Heart left ventricle (tissue), 16 donors: ENCODE measurements at regions not wholly inside any gene's neighbourhood (a gene's known extent, or its start where the extent isn't known, plus 50 kb on each side); places are given as distances from the start of the nearest gene placed in this dataset.

Source experiments
- ATAC-seq, 4 donors: fragments of 200-7000 bp; cut with Tn5 transposase; one replicate each; pipeline ENCODE4 v1.9.1; 2020 to 2022; ENCODE audit warnings: moderate library complexity in 4 of 4, mild to moderate bottlenecking in 3 of 4, moderate number of reproducible peaks in 1 of 4
- DNase-seq, 5 donors: peaks; one replicate each; pipeline ENCODE4 v3.0.0-alpha.2; 2020
- H3K27ac ChIP-seq, 12 donors: fragments of 200-600 bp; sonication (generic) in 4 of 12; one replicate each; pipeline versions ENCODE4 v1.5.0 to v1.8.0; 2016 to 2022; ENCODE audit warnings: mild to moderate bottlenecking in 2 of 12
- H3K27me3 ChIP-seq, 9 donors: fragments of 200-600 bp; sonication (generic) in 2 of 9; one replicate each; pipeline versions ENCODE4 v1.5.1 to v1.8.0; 2016 to 2022; ENCODE audit warnings: mild to moderate bottlenecking in 3 of 9
- H3K36me3 ChIP-seq, 9 donors: fragments of 200-600 bp; sonication (generic) in 2 of 9; one replicate each; pipeline versions ENCODE4 v1.5.0 to v1.8.0; 2018 to 2022; ENCODE audit warnings: mild to moderate bottlenecking in 2 of 9
- H3K4me1 ChIP-seq, 12 donors: fragments of 200-600 bp; sonication (generic) in 4 of 12; one replicate each; pipeline versions ENCODE4 v1.5.0 to v1.8.0; 2016 to 2022; ENCODE audit warnings: mild to moderate bottlenecking in 3 of 12
- H3K4me3 ChIP-seq, 12 donors: fragments of 200-600 bp; sonication (generic) in 4 of 12; one replicate each; pipeline versions ENCODE4 v1.5.0 to v1.8.0; 2017 to 2022; ENCODE audit warnings: mild to moderate bottlenecking in 9 of 12, moderate library complexity in 4 of 12
- H3K9me3 ChIP-seq, 12 donors: fragments of 200-600 bp; sonication (generic) in 4 of 12; one replicate each; pipeline versions ENCODE4 v1.5.0 to v1.8.0; 2016 to 2022; ENCODE audit warnings: mild to moderate bottlenecking in 1 of 12
- POLR2A ChIP-seq, 2 donors: fragments of 450-650 bp; IDR thresholded peaks; one replicate each; pipeline ENCODE4 v1.6.1; 2017; ENCODE audit warnings: antibody characterized with exemption in 2 of 2, mild to moderate bottlenecking in 2 of 2, moderate library complexity in 2 of 2
- WGBS, 4 donors: extraction: QIAGEN DNeasy Blood & Tissue Kit in 2 of 4; methylation state at CpG; one replicate each; pipeline versions ENCODE4 v1.1.5 to v1.1.7; 2013 to 2018; 5-methylcytosine and 5-hydroxymethylcytosine counted together
- intact Hi-C, 10 donors: fragments of 100-400 bp; cut with DNase I; formaldehyde crosslinking; loops; one replicate each; pipeline versions ENCODE4 v1.11.1 to v1.14.2; 2022
- TF ChIP-seq, protein P1 (sequence below), 12 donors: fragments of 200-600 bp; sonication (generic) in 4 of 12; IDR thresholded peaks; one replicate each; pipeline versions ENCODE4 v1.5.0 to v1.8.0; 2018 to 2022; ENCODE audit warnings: antibody characterized with exemption in 12 of 12, mild to moderate bottlenecking in 5 of 12
- donor health status: ischemic (EF 13 %, LVEDD 7.1; RV severe dilation, severe dysfunction).
- donor health status: healthy with polysubstance abuse.
- donor health status: DM: no; HTN: yes; CAD: no.
- donor health status: DM: no; HTN: no; CAD: no.
- donor health status: ischemic (EF 25% LVEDD 6.9; RV normal size, moderate dysfunction).
- donor health status: ischemic (EF 25% LVEDD 5.7; RV mildly dilated, moderate dysfunction).
- donor health status: healthy.
- donor health status: DM: yes; HTN: yes; CAD: no.
- donor health status: ischemic (EF 35%, LVEDD 5.7; RV mildly dilated, moderate dysfunction).
- donor health status: nonischemic (EF 11% LVEDD 7.7; RV severe dilation, severe dysfunction).
- donor health status: DM: yes; HTN: yes; CAD: no.
- donor health status: PGD.
- donor health status: ischemic (EF 29% LVEDD 5.4; RV normal size, mild dysfunction).
- donor health status: nonischemic (EF 23%, LVEDD 6.1; RV moderate dilation, normal function).

DNA sequence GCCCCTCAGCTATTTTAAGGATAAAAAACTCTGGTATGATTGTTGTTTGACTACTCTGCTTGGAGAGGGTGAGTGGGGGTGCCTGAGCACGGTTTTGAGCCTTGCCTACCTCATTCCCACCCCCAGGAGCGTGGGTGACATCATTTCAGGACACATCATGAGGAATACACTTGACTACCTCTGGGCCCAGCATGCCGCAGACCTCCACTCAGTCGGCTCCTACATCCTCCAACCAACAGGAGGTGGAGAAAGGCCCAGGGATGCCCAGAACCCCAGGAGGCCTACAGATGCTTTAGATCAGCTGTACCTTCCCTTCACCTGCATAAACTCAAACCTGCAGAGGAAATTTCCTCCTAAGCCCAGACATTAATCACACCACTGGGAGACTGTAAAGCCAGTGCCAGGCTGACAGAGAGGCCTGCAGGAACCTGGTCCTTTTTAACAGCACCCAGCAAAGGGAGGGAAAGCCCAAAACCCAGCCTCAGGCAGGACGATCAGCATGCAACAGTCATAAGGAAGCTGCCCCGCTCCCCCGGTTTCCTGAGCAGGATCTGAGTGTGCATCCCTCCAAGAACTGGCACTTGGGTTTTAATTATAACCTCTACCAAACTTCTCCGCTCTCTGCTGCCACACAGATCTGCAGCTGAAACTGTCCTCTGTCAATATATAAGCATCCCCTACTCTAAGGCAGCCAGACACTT lies 61.7 kb upstream of the ZNRF2 start:
- ATAC-seq (no peak), DNase-seq (no peak)
- Histone ChIP-seq H3K4me3 (no peak overlapping the region), H3K9me3 (peaks cover 0 to 44% (median 6%) of the 10 kb centered on the region in 12 donors), H3K27ac (no peak overlapping the region), H3K27me3 (no peaks in the 10 kb centered on the region), H3K4me1 (peaks cover 0 to 49% (median 17%) of the 10 kb centered on the region in 12 donors), H3K36me3 (no peaks in the 10 kb centered on the region)
- intact Hi-C loops, result loop anchor here in 1 of 10 donors (5.0 kb wide), 1 partner anchor 40 kb away; no protein-coding TSS in a partner anchor
- TF ChIP-seq, protein P1, sequence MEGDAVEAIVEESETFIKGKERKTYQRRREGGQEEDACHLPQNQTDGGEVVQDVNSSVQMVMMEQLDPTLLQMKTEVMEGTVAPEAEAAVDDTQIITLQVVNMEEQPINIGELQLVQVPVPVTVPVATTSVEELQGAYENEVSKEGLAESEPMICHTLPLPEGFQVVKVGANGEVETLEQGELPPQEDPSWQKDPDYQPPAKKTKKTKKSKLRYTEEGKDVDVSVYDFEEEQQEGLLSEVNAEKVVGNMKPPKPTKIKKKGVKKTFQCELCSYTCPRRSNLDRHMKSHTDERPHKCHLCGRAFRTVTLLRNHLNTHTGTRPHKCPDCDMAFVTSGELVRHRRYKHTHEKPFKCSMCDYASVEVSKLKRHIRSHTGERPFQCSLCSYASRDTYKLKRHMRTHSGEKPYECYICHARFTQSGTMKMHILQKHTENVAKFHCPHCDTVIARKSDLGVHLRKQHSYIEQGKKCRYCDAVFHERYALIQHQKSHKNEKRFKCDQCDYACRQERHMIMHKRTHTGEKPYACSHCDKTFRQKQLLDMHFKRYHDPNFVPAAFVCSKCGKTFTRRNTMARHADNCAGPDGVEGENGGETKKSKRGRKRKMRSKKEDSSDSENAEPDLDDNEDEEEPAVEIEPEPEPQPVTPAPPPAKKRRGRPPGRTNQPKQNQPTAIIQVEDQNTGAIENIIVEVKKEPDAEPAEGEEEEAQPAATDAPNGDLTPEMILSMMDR (IDR thresholded peaks at IDR 0.05), result no peak
- no peak for TF ChIP-seq POLR2A (IDR thresholded peaks at IDR 0.05)
- WGBS, 4 donors, result 80 to 92% (median 83%) methylated on average over 8 of the region's 8 CpGs

DNA sequence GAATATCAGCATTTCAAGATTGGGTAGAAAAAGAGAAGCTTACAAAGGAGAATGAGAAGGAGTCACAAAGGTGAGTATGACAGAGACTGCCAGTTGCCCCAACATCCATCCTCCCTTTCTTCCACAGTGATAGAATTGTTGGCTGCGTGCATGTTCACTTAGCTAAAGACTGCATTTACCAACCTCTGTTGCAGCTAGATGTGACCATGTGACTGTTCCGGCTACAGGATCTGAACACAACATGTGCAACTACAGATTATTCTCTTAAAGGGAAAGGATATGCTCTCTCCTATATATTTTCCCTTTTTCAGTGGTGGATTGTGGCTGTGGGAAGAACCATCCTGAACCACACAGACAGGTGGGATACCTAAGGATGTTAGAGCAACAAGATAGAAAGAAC lies 60.5 kb upstream of the ZNRF2 start:
- intact Hi-C loops, result loop anchor here in 1 of 10 donors (5.0 kb wide), 1 partner anchor 42 kb away; no protein-coding TSS in a partner anchor
- ATAC-seq (no peak), DNase-seq (no peak)
- Histone ChIP-seq H3K4me3 (no peak overlapping the region), H3K4me1 (peaks cover 0 to 49% (median 17%) of the 10 kb centered on the region in 12 donors), H3K36me3 (no peaks in the 10 kb centered on the region), H3K9me3 (peaks cover 0 to 31% (median 5%) of the 10 kb centered on the region in 12 donors), H3K27ac (peak overlapping the region in 1 of 12 donors; percentile 83), H3K27me3 (no peaks in the 10 kb centered on the region)
- WGBS, 4 donors, result 85 to 89% (median 86%) methylated on average over 2 of the region's 2 CpGs
- TF ChIP-seq, protein P1 (IDR thresholded peaks at IDR 0.05), result no peak
- TF ChIP-seq POLR2A (IDR thresholded peaks at IDR 0.05), result no peak

DNA sequence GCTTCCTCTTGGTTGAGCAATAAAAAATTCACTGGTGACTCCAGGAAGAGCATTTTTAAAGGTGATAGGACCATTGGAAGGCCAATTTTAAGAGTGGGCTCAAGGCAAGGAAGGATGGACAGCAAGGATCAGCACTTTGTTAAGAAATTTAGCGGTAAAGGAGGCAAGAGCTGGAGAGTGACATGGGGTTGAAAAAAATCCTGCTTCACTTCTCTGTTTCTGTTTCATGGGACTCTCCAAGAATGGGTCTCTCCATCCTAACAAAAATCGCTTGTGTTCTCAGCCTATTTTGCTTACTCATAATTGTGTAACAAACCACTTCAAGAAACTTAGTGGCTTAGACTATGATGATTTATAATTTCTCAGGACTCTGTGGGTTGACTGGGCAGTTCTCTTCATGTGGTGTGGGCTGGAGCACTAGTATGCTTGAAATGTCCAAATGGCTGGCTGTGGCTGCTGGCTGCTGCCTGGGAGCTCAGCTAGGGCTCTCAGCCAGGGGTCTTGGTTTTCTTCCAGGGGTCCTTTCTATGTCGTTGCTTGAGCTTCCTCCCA lies 59.8 kb upstream of the ZNRF2 start:
- ATAC-seq (peak in 3 of 4 donors; percentile 36 to 53 (median 41)), DNase-seq (no peak)
- H3K36me3 ChIP-seq, result no peaks in the 10 kb centered on the region
- no peaks in the 10 kb centered on the region for H3K27me3 ChIP-seq
- no peak overlapping the region for H3K4me3 ChIP-seq
- H3K9me3 ChIP-seq, result peaks cover 0 to 24% (median 3%) of the 10 kb centered on the region in 12 donors
- intact Hi-C loops, result loop anchor here in 4 of 10 donors (5.0 kb wide), 3 partner anchors 37 to 47 kb away; no protein-coding TSS in a partner anchor
- no peak for TF ChIP-seq POLR2A (IDR thresholded peaks at IDR 0.05)
- TF ChIP-seq, protein P1 (IDR thresholded peaks at IDR 0.05), result no peak
- peaks cover 0 to 49% (median 17%) of the 10 kb centered on the region in 12 donors for H3K4me1 ChIP-seq
- H3K27ac ChIP-seq, result peak overlapping the region in 2 of 12 donors; percentile 74 to 83
- 66 to 72% (median 66%) methylated on average over 3 of the region's 3 CpGs for WGBS, 4 donors
